Karpas-422 (cell line): ENCODE measurements at regions not wholly inside any gene's neighbourhood (a gene's known extent, or its start where the extent isn't known, plus 50 kb on each side); places are given as distances from the start of the nearest gene placed in this dataset.

ENCODE experiments used
- DNase-seq: peaks from one replicate; pipeline ENCODE4 v3.0.0-alpha.2; 2015
- H2AFZ ChIP-seq: fragments of 200-600 bp; sonication (generic); 2 replicates; pipeline ENCODE4 v1.6.1; 2014; ENCODE audit warnings: antibody characterized with exemption, low read length, mixed read lengths
- H3K27ac ChIP-seq: fragments of 200-600 bp; sonication (generic); 2 replicates; pipeline ENCODE4 v1.5.1; 2014; ENCODE audit warnings: mild to moderate bottlenecking, low read length, moderate library complexity
- H3K27me3 ChIP-seq: fragments of 200-600 bp; sonication (generic); 2 replicates; pipeline ENCODE4 v1.6.1; 2014; ENCODE audit warnings: low read length, mixed read lengths
- H3K36me3 ChIP-seq: fragments of 200-600 bp; sonication (generic); 2 replicates; pipeline ENCODE4 v1.6.1; 2014; ENCODE audit warnings: low read length, mixed read lengths; ENCODE audit not compliant: insufficient read depth
- H3K4me1 ChIP-seq: fragments of 200-600 bp; sonication (generic); 2 replicates; pipeline ENCODE4 v1.6.1; 2014; ENCODE audit warnings: mild to moderate bottlenecking, low read length, mixed read lengths
- H3K4me2 ChIP-seq: fragments of 200-600 bp; sonication (generic); 2 replicates; pipeline ENCODE4 v1.6.1; 2014; ENCODE audit warnings: low read length, low read depth, mild to moderate bottlenecking; ENCODE audit not compliant: poor library complexity, severe bottlenecking
- H3K4me3 ChIP-seq: fragments of 200-600 bp; sonication (generic); 2 replicates; pipeline ENCODE4 v1.5.1; 2014; ENCODE audit warnings: mild to moderate bottlenecking, antibody characterized with exemption, low read length, mixed read lengths
- H3K79me2 ChIP-seq: fragments of 200-600 bp; sonication (generic); 2 replicates; pipeline ENCODE4 v1.6.1; 2014; ENCODE audit warnings: mild to moderate bottlenecking, low read length, mixed read lengths
- H3K9ac ChIP-seq: fragments of 200-600 bp; sonication (generic); 2 replicates; pipeline ENCODE4 v1.6.0; 2014; ENCODE audit warnings: low read length
- H3K9me2 ChIP-seq: fragments of 200-600 bp; sonication (generic), shearing (Covaris generic); replicated peaks from 2 replicates; pipeline ENCODE4 v1.6.0; 2014; ENCODE audit warnings: mild to moderate bottlenecking, low read length, moderate library complexity; ENCODE audit not compliant: insufficient read depth
- H3K9me3 ChIP-seq: fragments of 300-700, 200-600 bp; sonication (generic); 2 replicates; pipeline ENCODE4 v1.6.1; 2014; ENCODE audit warnings: low read length, mixed read lengths
- H4K20me1 ChIP-seq: fragments of 200-600 bp; sonication (generic); 2 replicates; pipeline ENCODE4 v1.6.1; 2014; ENCODE audit warnings: mild to moderate bottlenecking, antibody characterized with exemption, low read length, low read depth; ENCODE audit not compliant: insufficient read depth

- Histone ChIP-seq H2AFZ (no peak overlapping the region), H3K4me1 (no peaks in the 10 kb centered on the region), H4K20me1 (no peaks in the 10 kb centered on the region), H3K4me3 (no peak overlapping the region), H3K9ac (no peak overlapping the region), H3K27ac (no peak overlapping the region), H3K9me3 (no peaks in the 10 kb centered on the region), H3K79me2 (no peaks in the 10 kb centered on the region), H3K36me3 (no peaks in the 10 kb centered on the region), H3K27me3 (no peaks in the 10 kb centered on the region), H3K4me2 (no peak overlapping the region), H3K9me2 (no peaks in the 10 kb centered on the region)
- no peak for DNase-seq
Measured at GRCh38 chr12:88878295-88878694, 298.0 kb upstream of the KITLG start.

DNA sequence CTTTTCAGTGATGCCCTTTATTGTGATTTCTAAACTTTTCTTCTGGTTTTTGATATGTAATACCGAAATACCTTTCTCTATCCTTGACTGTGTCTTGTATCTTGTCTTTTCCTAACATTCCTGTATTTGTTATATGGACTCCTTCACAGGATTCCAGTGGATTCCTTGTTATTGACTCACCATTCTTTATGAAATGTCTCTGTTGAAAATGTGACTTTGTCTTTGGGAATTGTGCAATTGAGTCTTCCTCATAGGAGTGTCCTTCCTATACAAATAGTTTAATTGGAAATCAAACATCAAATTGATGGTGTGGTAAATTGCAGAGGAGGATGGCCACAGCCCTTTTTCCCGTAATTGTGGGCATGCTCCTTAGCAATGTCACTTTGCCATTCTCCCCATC lies 296.6 kb upstream of the KITLG start:
- H2AFZ ChIP-seq, result no peak overlapping the region
- no peak for DNase-seq
- H3K9me2 ChIP-seq, result no peaks in the 10 kb centered on the region
- H3K36me3 ChIP-seq, result no peaks in the 10 kb centered on the region
- H3K9ac ChIP-seq, result no peak overlapping the region
- H3K4me2 ChIP-seq, result no peak overlapping the region
- H3K4me1 ChIP-seq, result no peaks in the 10 kb centered on the region
- H4K20me1 ChIP-seq, result no peaks in the 10 kb centered on the region
- no peaks in the 10 kb centered on the region for H3K27me3 ChIP-seq
- H3K9me3 ChIP-seq, result no peaks in the 10 kb centered on the region
- H3K4me3 ChIP-seq, result no peak overlapping the region
- H3K27ac ChIP-seq, result no peak overlapping the region
- H3K79me2 ChIP-seq, result no peaks in the 10 kb centered on the region

- Histone ChIP-seq H3K4me3 (no peak overlapping the region), H3K27ac (no peak overlapping the region)
- DNase-seq, result no peak
Measured at GRCh38 chr12:88870000-88870737, 289.9 kb upstream of the KITLG start.

DNA sequence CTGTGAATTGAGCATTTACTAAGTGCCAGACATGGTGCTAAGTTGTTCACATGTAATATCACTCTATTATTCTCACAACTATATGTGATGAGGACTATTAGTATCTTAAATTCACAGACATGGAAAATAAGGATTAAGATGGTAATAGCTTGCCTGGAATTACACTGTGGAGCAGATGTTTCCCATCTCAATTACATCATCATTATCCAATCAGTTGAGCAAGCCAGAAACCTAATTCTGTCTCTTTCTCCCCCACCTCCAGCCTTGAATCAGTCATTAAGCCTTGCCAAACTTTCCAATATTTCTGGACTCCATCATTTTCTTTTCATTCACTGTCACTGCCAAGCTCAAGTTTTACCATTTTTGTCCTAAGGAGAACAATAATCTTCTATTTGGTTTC lies 287.8 kb upstream of the KITLG start:
- no peaks in the 10 kb centered on the region for H4K20me1 ChIP-seq
- H3K4me1 ChIP-seq, result no peaks in the 10 kb centered on the region
- no peak overlapping the region for H3K4me3 ChIP-seq
- H3K36me3 ChIP-seq, result no peaks in the 10 kb centered on the region
- no peak overlapping the region for H3K9ac ChIP-seq
- no peaks in the 10 kb centered on the region for H3K9me3 ChIP-seq
- H3K4me2 ChIP-seq, result no peak overlapping the region
- H3K27me3 ChIP-seq, result no peaks in the 10 kb centered on the region
- DNase-seq, result no peak
- no peak overlapping the region for H2AFZ ChIP-seq
- H3K79me2 ChIP-seq, result no peaks in the 10 kb centered on the region
- H3K9me2 ChIP-seq, result no peaks in the 10 kb centered on the region
- no peak overlapping the region for H3K27ac ChIP-seq

More at GRCh38 chr12:88870000-88870737, 289.9 kb upstream of the KITLG start:
- Histone ChIP-seq H3K9ac (no peak overlapping the region), H3K79me2 (no peaks in the 10 kb centered on the region), H3K9me2 (no peaks in the 10 kb centered on the region), H3K36me3 (no peaks in the 10 kb centered on the region), H3K27me3 (no peaks in the 10 kb centered on the region), H4K20me1 (no peaks in the 10 kb centered on the region), H3K9me3 (no peaks in the 10 kb centered on the region), H2AFZ (no peak overlapping the region), H3K4me1 (no peaks in the 10 kb centered on the region), H3K4me2 (no peak overlapping the region)

- H3K9ac ChIP-seq, result no peak overlapping the region
- no peaks in the 10 kb centered on the region for H3K9me2 ChIP-seq
- H3K9me3 ChIP-seq, result no peaks in the 10 kb centered on the region
- H3K4me2 ChIP-seq, result no peak overlapping the region
- H3K79me2 ChIP-seq, result no peaks in the 10 kb centered on the region
- no peaks in the 10 kb centered on the region for H3K36me3 ChIP-seq
- H3K4me3 ChIP-seq, result no peak overlapping the region
- no peak for DNase-seq
- H3K27ac ChIP-seq, result no peak overlapping the region
- no peaks in the 10 kb centered on the region for H4K20me1 ChIP-seq
- H3K4me1 ChIP-seq, result no peaks in the 10 kb centered on the region
- H3K27me3 ChIP-seq, result no peaks in the 10 kb centered on the region
- no peak overlapping the region for H2AFZ ChIP-seq
Measured at GRCh38 chr12:88867510-88867909, 287.2 kb upstream of the KITLG start.

DNA sequence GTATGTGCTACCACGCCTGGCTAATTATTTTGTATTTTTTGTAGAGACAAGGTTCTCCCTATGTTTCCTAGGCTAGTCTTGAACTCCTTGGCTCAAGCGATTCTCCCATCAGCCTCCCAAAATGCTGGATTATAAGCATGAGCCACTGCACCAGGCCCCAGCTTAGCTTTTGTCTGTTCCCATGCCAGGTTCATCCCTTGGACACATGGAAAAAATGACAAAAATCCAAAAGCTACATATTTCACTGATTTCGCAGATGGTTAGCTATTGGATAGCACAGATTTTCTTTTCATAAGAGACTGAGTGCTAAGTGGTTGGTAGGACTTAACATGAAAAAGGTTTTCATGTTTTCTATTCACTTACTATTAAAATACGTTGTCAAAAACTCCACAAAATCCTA lies 286.6 kb upstream of the KITLG start:
- Histone ChIP-seq H2AFZ (no peak overlapping the region), H3K9me2 (no peaks in the 10 kb centered on the region), H3K9me3 (no peaks in the 10 kb centered on the region), H3K79me2 (no peaks in the 10 kb centered on the region), H3K27me3 (no peaks in the 10 kb centered on the region), H3K4me1 (no peaks in the 10 kb centered on the region), H3K9ac (no peak overlapping the region), H3K4me2 (no peak overlapping the region), H3K27ac (no peak overlapping the region), H3K36me3 (no peaks in the 10 kb centered on the region), H4K20me1 (no peaks in the 10 kb centered on the region), H3K4me3 (no peak overlapping the region)
- DNase-seq, result no peak

GRCh38 chr12:88865537-88865936 lies 285.3 kb upstream of the KITLG start:
- Histone ChIP-seq H3K9me3 (no peaks in the 10 kb centered on the region), H3K4me2 (no peak overlapping the region), H3K36me3 (no peaks in the 10 kb centered on the region), H3K27me3 (no peaks in the 10 kb centered on the region), H2AFZ (no peak overlapping the region), H3K4me3 (no peak overlapping the region), H3K79me2 (no peaks in the 10 kb centered on the region), H3K9me2 (no peaks in the 10 kb centered on the region), H3K4me1 (no peaks in the 10 kb centered on the region), H4K20me1 (no peaks in the 10 kb centered on the region), H3K9ac (no peak overlapping the region), H3K27ac (no peak overlapping the region)
- DNase-seq, result no peak

- Histone ChIP-seq H3K36me3 (no peaks in the 10 kb centered on the region), H4K20me1 (no peaks in the 10 kb centered on the region), H3K27me3 (no peaks in the 10 kb centered on the region), H3K9me2 (no peaks in the 10 kb centered on the region), H3K79me2 (no peaks in the 10 kb centered on the region), H3K9ac (no peak overlapping the region), H3K4me1 (no peaks in the 10 kb centered on the region), H3K4me2 (no peak overlapping the region), H3K9me3 (no peaks in the 10 kb centered on the region), H3K27ac (no peak overlapping the region), H3K4me3 (no peak overlapping the region), H2AFZ (no peak overlapping the region)
- no peak for DNase-seq
Measured at GRCh38 chr12:88860851-88861250, 280.6 kb upstream of the KITLG start.
